HG02763 (cell line): ENCODE measurements at regions not wholly inside any gene's neighbourhood (a gene's known extent, or its start where the extent isn't known, plus 50 kb on each side); places are given as distances from the start of the nearest gene placed in this dataset.

Experiments
- ATAC-seq: cut with Tn5 transposase; IDR thresholded peaks from one replicate; pipeline ENCODE4 v1.9.1; 2021; ENCODE audit warnings: mild to moderate bottlenecking, moderate library complexity; ENCODE audit not compliant: unreplicated experiment

DNA sequence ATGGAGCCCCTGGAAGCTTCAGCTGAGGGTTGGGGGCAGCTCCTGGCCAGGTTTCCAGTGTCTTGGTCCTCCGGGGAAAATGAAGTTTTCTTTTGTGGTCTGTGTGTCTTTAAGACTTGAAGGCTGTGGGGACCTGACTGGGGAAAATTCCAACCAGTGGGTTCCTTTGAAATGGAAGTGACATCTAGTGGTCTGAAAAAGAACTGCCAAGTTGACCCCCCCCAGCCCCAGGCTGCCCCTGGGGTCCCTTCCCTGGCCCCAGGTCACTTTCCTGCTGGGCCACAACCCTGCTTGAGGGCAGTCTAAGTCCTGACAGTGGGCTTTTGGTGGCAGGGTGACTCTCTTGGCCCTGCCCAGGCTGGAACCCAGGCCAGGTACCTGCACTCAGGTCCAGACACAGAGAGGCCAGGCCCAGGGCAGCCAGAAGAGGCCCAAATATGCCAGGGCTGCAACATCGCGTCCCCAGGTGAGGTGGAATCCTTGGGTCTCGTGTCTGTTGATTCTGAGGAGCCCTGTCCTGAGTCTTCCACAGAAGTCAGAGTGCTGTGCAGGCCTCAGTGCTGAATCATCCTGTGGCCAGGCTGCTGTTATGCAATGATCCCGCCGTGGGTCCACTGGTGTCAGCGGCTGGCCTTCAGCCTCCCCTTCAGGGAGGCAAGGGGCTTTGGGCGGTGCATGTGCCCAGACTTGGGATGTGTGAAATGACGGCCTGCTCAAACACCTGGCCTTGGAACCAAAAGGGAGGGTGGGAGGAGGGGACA lies 68.4 kb downstream of the VEGFA start:
- no peak for ATAC-seq

DNA sequence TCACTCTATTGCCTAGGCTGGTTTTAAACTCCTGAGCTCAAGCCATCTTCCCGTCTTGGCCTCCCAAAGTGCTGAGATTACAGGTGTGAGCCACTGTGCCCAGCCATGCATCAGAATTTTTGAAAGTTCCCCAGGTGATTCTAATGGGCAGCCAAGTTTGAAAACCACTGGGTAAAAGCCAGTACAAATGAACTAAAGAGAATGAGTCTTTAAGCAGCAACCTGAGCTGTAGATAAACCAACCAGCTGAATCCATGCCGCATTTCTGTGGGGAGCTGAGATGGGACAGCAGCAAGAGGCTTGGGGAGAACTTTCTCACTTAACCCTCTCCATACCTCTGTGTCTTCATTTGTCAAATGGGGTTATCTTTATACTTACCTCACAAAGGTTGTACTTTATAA lies 67.5 kb downstream of the VEGFA start:
- no peak for ATAC-seq

DNA sequence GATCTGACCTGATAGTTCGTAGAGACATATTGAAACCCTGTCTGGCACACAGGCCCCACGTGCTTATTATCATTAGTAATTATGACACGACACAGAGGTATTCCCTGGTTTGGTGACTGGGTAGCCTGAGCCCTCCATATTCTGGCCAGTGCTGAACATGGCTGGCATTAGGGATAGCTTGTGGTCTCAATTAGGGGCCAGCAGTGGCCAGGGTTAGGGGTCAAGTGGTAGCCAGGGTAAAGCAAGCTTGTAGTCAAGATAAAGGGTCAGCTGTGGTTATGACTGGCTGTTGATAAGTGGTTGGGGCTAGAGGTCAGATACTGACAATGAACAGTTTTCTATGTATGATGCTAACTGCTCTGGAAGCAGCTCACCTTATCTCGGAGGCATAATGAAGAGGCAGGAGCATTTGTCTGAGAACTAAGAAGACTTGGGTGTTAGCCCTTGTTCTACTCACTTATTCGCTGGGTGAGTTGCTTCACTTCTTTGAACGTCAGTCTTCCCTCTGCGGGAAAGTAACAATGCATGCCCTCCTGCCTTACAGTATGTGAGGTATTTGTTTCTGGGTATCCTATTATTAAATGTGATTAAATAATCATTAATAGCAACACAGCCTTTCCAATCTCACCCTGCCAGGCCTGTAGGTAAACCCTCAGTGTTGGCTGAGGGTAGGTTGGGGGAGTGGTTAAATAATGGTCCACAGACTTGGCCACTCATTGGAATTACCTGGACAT lies 66.7 kb downstream of the VEGFA start:
- ATAC-seq, result no peak
